GM19238 (cell line): ENCODE measurements at regions not wholly inside any gene's neighbourhood (a gene's known extent, or its start where the extent isn't known, plus 50 kb on each side); places are given as distances from the start of the nearest gene placed in this dataset.
A peak's percentile ranks its signal among the peaks of the same experiment; 100 is the strongest.
"Not testable (repeated sequence)": the region's sequence is repeated elsewhere in the genome, so short reads cannot be mapped to it uniquely, and the experiment has no call there.

Experiments used
- DNase-seq: peaks from one replicate; pipeline ENCODE4 v3.0.0; 2011; ENCODE audit warnings: low spot score; ENCODE audit not compliant: insufficient read length

DNA sequence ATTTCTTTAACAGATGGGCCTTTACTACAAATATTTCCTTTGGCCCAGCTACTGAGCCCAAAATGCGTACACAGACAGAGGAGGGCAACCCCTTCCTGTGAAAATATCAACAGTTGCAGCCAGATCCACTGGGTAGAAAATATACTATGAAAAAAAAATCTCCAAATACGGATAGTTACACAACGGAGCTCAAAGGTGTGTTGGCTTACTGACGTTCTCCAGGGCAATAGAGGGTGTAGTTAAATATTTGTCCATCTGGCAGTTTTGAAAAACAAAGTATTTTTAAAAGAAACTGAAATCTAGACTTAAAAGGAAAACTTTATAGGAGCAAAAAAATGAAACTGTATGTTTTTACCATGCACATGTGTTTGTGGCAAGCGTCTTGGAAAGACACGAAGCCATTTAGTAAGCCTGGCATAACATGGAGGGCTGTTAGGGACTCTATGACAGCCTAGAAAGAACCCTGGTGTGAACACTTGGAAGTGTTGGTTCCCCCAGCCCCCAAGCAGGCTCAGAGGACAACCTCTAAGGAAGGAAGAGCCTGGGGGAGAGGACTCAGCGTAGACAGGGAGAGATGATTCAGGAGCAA is 157.8 kb upstream of the TRPM3 start:
- DNase-seq, result no peak

- DNase-seq, result no peak
Measured at GRCh38 chr9:71273613-71274012, 152.2 kb upstream of the TRPM3 start.

DNA sequence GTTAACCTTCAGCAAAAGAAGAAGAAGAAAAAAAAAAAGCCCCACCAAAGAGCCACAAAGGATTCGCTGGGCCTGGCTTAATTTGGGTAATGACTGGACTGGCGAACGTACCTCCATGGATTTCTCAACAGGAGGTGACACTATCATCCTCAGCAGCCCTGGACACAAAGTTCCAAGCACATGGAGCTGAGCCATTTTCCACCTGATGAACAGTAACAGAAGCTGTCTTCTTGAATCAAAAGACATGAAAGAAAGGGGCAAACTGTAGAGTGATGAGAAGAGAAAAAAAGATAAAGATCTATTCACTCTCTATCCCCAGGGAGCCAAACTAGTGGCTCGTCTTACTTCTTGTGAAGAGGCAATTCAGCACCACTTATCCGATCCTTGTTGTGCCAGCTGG is 150.2 kb upstream of the TRPM3 start:
- DNase-seq, result no peak

DNA sequence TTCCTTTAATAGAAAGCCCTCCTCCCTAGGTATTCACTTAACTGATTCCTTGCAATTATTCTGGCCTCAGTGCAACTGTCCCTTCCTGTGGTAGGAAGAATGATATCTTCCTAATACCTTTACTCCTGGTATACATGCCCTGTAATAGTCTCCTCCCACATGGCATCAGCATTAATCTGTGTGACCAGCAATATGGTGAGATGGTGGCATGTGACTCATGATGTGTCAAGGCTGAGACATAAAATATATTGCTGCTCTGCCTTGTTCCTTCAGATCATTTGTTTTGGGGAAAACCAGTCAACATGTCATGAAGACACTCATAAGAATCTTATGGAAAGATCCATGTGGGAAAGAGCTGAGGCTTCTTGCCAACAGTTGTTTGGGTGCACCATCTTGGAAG is 149.1 kb upstream of the TRPM3 start:
- no peak for DNase-seq

DNA sequence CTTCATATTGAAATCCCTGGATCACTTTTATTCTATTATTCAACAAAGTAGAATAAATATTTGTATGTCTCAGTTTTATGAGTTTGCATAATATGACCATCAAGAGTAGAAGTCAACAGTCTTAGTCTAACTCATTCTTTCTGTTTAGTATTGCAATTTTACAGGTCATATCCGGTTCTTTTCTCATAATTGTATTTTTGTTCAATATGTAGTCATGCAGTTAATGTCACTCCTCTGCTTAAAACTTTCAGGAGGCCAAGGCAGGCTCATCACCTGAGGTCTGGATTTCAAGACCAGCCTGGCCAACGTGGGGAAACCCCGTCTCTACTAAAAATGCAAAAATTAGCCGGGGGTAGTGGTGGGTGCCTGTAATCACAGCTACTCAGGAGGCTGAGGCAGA is 148.4 kb upstream of the TRPM3 start:
- no peak for DNase-seq

DNA sequence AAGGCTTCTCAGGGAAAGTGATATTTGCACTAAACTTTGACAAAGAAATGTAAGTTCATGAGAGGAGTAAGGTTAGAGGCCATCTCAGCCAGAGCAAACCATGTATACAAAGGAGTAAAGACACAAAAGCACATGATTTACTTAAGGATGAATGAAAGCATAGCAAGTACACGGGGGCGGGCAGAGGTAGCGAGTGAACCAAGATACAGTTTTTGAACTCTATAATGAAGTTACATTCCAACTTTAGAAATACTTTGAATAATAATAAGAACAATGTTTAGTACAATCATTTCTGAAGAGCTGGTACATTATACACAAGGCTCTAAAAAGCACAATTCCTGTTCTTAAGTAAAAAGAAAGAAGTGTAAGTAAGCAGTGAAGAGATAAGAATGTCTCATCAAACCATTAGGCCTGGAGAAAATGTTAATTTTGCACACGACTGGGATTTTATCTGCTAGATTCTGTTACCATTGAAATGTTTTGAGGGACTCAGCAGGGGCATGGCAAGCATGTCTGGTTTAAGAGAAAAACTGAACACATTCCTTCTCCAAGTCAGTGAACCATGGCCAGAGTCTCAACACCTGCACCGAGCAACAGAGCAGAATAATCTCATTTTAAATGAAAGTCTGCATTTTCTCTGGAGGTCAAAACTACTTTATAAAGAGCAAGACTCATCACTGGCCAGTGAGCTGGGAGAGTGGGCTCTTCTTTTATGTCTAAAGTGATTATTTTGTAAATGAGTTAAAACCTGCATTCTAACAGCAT is 147.6 kb upstream of the TRPM3 start:
- DNase-seq, result no peak

DNA sequence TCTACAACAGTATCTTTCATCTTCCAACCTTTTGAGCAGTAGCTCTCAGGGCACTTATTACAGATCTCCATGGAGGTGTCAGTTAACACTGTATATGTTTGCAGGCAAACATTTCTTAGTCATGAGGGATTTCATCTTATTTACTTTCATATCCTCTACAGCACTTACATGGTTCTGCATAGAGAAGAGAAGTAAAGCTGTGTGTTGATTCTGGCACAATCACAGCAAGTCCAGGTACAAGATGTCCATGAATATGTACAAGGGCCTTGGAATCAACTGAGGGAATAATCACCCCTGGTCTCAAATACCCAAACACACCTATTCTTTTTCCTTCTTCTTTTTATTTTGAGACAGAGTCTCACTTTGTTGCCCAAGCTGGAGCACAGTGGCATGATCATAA is 142.0 kb upstream of the TRPM3 start:
- DNase-seq, result no peak

- not testable (repeated sequence) for DNase-seq
Measured at GRCh38 chr9:71260419-71260818, 139.0 kb upstream of the TRPM3 start.

DNA sequence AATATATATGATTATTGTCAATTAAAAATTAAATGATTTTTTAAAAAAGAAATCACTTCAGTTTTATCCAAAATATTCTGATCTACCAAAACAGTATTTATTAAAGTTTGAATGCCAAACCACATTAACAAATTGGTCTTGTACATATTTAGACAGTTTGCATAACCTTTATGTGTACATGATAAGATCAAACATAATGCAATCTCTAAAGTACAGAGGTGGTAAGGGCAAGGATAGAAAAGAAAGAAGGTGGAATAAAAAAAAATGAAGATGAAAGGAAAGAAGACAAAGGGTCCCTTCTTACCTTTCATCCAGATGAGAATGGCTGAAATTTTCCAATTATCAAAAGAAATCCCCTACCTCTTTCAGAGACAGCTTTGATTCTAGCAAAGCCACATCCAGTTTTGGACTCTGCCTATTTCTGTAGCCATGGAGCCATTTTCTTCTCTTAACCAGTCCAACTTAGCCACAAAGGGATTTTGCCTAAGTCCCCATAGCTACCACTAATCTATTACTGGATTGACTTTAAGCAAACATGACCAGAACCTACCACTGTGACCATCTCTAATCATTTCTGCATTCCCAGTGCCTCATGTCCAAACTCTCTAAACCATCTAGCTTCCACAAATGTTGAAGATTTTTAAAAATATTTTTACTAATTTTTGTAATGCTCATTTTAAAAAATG is 133.3 kb upstream of the TRPM3 start:
- no peak for DNase-seq

- DNase-seq, result no peak
Measured at GRCh38 chr9:71253011-71253410, 131.6 kb upstream of the TRPM3 start.

GRCh38 chr9:71250581-71250980 is 129.2 kb upstream of the TRPM3 start:
- DNase-seq, result no peak

- DNase-seq, result peak; percentile 10
Measured at GRCh38 chr9:71249729-71250317, 128.4 kb upstream of the TRPM3 start.

- no peak for DNase-seq
Measured at GRCh38 chr9:71245651-71246050, 124.2 kb upstream of the TRPM3 start.

DNA sequence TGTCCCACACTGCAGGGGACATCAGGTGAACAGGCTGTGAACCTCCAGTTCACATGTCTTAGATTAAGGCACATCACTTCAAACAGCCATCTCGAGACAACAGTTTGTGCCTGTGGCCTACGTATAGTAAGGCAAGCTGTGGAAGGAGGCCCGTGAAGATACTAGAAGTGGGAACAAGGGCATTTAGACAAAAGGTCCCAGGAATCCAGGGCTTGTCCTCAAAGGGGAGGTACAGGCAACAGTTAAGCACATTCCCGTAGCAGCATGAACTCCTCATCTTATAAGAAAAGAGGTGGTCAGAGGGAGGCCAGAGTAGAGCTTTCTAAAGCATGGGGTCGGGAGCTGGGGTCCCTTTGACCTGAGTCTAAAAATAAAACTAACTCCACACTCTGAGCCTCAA is 122.5 kb upstream of the TRPM3 start:
- DNase-seq, result no peak

DNA sequence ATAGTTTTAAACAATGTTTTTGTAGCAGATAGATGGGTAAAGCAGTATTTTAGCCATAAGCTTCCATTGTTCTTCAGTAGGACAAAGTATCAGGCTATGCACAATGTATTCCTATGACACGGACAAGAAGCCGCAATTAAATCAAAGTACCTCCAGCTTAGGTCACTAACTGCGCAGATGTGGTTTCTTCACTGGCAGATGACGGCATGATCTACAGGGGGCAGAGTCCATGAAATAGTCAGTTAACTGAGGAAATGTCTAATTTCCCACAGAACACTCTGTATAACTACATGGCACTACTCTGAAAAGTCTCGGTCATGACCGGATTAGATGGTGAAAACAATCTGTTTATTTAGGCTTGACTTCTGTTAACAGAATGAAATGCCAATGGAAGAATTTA is 120.7 kb upstream of the TRPM3 start:
- DNase-seq, result no peak

DNA sequence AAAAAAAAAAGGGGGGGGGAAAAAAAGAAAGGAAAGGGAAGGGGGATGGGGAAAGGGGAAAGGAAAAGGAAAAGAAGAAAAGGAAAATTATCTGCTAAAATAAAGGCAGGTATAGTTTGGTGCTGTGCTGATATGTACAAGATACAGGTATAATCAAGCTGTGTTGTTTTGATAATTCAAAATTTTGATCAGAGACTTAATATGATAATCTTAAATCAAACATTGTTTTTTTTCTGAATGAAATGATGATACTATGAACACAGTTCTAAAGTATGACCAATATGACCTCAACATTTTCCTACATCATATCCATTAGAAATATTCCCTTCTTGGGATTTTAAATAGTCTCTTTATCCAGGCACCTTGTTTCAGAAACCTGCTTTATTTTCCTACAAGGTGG is 115.6 kb upstream of the TRPM3 start:
- DNase-seq, result no peak

DNA sequence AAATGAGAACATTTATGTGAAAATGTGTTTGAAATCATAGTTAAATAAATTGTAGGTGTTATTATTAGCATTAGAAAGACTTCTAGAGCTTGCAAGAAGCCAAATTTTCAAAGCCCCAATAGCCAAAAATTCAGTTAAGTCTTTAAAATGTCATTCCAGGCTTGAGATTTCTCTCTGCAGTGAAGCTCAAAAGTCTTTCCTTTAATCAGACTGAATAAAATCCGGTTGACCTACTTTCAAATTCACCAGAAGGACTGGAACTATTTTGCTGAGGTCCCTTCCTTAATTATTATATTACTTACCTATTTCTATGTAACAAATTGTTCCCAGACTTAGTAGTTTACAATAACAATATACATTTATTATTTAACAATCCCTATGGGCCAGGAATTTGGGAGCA is 112.2 kb upstream of the TRPM3 start:
- no peak for DNase-seq

- no peak for DNase-seq
Measured at GRCh38 chr9:71223953-71224538, 102.6 kb upstream of the TRPM3 start.

DNA sequence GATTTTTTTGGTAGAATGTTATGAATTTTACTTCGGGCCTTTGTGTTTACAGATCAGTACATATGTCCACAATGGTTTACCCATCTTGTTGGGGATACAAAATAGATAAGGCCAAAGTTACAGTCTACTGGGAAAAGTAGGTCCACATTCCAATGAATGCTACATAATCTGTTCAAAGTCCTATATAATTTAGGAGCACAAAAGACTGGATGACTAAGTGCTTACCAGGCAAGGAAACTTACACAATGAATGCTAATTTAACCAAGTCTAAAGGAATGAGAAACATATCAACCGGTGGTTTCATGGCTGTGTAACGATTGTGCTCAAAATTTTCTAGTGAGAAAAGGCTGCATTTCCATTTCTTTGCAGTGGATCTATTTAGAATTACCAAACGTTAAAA is 97.4 kb upstream of the TRPM3 start:
- no peak for DNase-seq

- DNase-seq, result no peak
Measured at GRCh38 chr9:71213633-71214032, 92.2 kb upstream of the TRPM3 start.

DNA sequence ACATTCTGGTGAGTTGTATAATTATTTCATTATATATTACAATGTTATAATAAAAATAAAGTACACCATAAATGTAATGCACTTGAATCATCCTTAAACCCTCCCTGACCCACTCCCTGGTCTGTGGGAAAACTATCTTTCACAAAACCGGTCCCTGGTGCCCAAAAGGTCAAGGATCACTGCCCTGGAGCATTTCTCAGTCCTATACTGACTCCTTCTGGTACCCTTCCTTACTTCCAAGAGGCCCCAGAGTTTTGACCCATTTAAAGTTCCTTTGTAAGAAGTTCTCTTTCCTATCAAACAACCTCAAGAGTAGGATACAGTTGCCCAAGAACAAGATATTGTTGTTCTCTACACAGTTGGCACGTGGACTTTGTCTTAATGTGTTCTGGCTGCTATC is 88.9 kb upstream of the TRPM3 start:
- DNase-seq, result no peak

DNA sequence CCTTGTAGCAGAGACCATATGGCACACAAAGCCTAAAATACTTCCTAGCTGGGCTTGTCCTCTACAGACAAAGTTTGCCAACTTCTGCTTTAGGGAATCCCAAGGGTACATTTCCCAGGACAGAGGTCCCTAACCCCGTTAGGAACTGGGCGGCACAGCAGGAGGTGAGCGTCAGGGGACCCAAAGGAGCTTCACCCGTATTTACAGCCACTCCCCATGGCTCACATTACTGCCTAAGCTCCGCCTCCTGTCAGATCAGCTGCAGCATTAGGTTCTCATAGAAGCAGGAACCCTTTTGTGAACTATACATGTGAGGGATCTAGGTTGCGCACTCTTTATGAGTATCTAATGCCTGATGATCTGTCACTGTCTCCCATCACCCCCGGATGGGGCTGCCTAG is 88.5 kb upstream of the TRPM3 start:
- no peak for DNase-seq
